HG03139 (cell line): ENCODE measurements at regions not wholly inside any gene's neighbourhood (a gene's known extent, or its start where the extent isn't known, plus 50 kb on each side); places are given as distances from the start of the nearest gene placed in this dataset.

Source experiments
- ATAC-seq: cut with Tn5 transposase; IDR thresholded peaks from one replicate; pipeline ENCODE4 v1.9.1; 2021; ENCODE audit not compliant: unreplicated experiment

DNA sequence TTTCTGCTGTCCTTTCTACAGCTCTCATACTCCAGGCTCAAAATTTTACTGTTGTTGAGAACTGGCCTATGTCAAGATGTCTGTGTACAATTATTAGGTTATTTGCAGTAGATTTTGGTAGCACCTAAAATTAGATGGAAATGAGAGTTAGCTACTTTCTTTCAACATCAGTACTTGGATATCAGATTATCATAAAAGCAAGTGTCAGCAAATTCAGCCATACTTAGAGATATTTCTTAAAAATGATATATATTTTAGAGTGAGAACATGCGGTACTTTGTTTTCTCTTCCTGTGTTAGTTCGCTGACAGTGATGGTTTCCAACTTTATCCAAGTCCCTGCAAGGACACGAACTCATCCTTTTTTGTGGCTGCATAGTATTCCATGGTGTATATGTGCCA lies 351.8 kb upstream of the LRRC7 start:
- ATAC-seq = no peak

DNA sequence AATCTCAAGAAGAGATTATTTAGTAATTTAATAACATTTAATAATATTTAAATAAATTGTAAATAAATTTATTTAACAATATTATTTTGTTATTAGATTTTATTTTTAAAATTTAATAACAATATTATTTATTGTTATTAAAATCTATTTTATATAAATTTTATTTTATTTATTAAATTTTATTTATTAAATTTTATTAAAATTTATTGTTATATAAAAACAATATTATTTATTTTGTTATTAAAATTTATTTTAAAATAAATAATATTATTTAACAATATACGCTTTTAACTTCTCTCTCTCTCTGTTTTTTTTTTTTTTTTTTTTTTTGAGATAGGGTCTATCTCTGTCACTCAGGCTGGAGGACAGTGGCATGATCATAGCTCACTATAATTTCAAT lies 347.1 kb upstream of the LRRC7 start:
- ATAC-seq = no peak

DNA sequence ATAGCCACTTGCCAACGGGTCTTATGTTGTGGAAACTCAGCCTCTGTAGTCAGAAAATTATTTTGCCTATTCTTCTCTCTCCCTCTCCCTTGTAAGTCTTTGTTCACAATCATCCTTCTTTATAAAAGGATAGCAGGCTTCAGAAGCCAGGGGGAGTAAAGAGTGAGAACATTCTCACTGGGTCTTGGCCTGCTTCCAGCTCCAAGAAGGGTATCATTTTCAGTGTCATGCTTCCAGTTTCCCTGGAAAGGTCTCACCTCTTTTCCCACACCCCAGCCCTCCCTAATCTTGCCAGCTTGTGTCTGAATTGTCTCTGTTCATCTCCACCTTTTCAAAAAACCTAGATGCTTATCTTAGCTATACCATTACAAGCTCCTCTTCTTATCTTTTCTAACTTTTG lies 346.2 kb upstream of the LRRC7 start:
- ATAC-seq = no peak

DNA sequence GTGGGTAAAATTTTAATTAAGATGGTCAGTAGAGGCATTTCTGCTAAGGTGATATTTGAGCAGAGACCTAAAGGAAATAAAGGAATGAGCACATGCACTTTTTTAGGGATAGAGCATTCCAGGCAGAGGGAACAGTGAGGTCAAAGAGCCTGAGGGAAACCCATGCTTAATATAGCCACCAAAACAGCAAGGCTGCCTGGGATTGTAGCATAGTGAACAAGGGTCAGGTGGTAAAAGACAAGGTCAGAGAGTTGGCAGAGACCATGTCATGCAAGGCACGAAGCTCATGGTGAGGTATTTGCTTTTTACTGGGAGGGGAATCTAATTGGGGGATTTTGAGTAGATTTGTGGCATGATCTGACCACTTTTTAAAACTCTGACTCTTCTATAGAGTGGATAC lies 344.6 kb upstream of the LRRC7 start:
- ATAC-seq = no peak

- ATAC-seq = no peak
Measured at GRCh38 chr1:69228501-69228900, 339.2 kb upstream of the LRRC7 start.

DNA sequence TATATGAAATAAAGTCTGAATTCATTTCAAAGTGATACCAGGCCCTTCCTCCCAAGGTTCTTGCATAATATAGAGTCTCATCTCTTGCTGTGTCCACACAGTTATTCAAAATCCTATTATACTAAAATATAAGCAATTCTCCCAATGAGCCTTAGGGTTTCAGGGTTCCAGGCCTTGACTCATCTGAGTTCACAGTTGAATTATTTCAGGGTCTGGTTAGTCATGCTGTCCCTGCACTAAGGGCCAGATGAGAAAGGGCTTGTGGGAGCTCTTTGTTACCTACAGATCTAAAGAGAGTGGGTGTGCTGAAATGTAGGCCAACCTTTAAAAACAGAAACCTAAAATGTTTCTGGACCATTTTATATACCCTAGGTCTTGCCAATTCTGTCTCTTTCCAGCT lies 337.5 kb upstream of the LRRC7 start:
- no peak for ATAC-seq

- no peak for ATAC-seq
Measured at GRCh38 chr1:69233463-69233862, 334.3 kb upstream of the LRRC7 start.

DNA sequence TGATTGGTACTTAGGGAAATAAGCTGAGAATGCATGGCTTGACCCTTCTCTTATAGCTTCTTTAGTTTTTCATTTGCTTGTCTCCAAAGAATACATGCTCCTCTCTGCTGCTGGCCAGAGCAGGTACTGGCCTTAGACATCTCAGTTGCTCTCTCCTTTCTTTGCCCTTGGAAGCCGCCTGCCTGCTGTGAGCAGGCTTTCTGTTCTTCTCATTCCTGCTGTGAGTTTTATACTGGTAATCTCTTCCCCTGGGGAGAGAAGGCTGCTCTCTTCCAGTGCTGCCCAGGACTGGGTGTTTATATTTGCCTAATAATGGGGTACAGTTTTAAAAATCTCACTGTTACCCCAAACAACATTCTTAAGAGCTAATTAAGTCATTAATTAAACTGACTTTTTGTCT lies 323.5 kb upstream of the LRRC7 start:
- no peak for ATAC-seq

- ATAC-seq = no peak
Measured at GRCh38 chr1:69246109-69246508, 321.6 kb upstream of the LRRC7 start.

- ATAC-seq = no peak
Measured at GRCh38 chr1:69246710-69247109, 321.0 kb upstream of the LRRC7 start.

DNA sequence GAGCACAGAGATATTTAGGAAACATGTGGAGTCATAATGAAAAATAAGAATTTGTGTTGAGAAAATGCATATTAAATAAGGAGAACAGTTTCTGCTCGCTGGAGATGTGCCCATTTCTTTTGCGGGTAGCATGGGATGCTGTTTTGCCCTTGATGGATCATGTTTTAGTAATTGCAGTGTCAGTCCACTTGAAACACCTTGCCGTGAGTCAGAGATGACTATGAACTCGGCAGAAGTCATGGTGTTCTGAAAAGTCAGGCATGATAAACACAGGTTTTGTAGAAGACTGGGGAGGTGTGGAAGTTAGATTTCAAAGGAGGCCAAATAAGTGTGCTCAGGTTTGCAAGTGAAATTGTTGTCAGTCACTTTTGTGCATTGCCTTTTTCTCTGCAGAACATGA lies 315.0 kb upstream of the LRRC7 start:
- ATAC-seq = no peak

DNA sequence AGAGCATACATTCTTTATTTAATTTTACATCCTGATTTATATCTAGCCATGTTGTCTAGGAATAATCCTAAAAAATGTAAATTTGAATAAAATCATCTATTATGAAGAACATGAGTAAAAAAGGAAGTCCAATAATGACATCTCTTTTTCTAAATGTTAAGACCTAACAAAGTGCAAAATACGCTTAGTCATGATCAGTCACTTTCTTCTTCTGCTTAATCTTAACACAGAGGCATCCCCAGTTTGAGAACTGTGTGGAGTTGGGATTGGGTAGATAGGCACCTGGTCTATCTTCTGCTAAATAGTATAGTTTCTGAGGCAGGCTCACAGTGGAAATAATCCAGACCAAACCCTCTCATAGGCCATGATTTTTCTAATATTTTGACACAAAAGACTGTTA lies 311.7 kb upstream of the LRRC7 start:
- no peak for ATAC-seq

DNA sequence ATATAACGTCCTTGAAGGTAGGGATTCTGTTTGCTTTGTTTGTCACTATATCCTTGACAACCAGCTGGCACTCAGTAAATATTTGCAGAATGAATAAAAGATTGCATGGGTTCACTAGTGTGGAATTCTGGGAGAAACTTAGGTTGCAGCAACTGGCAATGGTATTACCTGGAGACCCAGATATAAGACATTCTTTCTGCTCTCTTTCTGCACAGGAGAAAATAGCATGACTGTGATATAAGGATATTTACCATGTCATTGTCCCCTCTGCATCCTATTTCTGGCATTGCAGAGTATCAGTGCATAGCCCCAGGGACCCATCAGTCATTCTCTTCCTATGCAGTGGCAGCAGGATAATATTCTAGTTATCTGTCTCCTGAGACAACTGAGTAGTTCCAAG lies 308.9 kb upstream of the LRRC7 start:
- ATAC-seq = no peak

- ATAC-seq = no peak
Measured at GRCh38 chr1:69263921-69264391, 303.8 kb upstream of the LRRC7 start.

- ATAC-seq = no peak
Measured at GRCh38 chr1:69269491-69269890, 298.2 kb upstream of the LRRC7 start.

GRCh38 chr1:69271587-69272125 lies 296.1 kb upstream of the LRRC7 start:
- no peak for ATAC-seq

DNA sequence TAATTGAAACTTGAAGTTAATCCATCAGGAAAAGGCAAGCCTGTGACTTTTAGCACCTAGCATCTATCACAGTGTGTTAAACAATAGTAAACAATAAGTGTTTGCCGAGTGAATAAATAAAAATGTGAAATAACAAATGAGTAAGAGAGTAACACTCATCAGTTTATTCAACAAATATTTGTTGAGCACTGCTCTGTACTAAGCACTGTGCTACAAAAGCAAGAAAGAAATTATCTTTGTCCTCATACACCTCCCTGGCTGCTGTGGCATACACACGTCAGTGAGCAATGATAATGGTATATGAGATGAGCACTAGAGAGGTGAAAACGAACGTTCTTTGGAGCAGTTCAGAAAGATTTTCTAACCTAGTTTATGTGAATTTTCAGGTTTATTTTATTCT lies 295.0 kb upstream of the LRRC7 start:
- no peak for ATAC-seq

- no peak for ATAC-seq
Measured at GRCh38 chr1:69278923-69279322, 288.8 kb upstream of the LRRC7 start.

DNA sequence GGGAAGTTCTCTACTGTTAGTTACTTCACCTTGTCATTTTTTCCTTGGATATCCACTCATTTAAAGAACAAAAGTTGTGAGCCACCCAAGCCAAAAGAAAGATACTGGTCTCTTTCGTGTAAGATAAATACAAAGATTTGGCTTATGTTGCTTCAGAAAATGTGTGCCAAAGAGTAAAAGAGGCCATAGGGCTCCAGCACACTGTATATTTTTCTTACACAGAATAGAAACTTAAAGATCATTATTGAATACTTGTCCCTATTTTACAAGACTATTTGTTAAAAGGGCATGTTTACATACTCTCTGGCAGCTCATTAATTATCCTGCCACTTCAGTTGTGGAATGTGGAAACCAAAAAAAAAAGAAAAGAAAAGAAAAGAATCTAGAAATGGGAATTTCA lies 284.2 kb upstream of the LRRC7 start:
- ATAC-seq = no peak

DNA sequence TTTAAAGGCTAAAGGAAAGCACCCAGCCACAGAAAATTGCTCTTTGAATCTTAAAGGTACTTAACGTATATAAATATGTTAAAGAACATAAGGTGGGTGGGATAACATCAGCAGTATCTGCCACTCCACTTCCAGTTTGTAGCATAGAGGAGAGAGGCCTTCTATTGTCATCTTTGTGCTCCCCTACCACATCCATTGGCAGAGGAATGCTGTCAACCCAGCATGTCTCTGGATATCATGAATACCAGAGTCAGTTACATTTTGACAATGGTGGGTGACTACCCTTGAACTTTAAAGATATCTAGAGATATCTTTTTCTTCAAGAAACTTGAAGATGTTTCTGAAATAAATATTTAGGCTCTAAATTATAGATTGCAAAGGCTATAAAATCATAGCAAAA lies 283.2 kb upstream of the LRRC7 start:
- ATAC-seq = no peak

- no peak for ATAC-seq
Measured at GRCh38 chr1:69288416-69288815, 279.3 kb upstream of the LRRC7 start.

- no peak for ATAC-seq
Measured at GRCh38 chr1:69290291-69290690, 277.4 kb upstream of the LRRC7 start.

DNA sequence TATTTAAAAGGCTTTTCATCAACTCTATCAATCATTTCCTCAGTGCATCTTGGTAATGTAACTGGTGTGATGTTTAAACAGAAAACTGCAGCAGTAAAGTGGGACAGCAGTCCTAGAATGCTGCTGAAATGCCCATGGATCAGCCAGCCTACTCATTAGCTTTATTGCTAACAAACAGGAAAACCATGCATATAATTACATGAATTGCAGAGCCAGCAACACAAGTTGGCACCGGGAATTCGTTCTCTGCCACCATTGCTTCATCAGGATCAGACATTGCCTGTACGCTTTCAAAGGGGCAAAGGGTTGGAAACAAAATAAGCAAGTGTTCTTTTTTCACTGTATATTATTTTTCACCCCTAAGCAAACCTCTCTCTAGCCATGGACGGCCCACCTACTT lies 276.2 kb upstream of the LRRC7 start:
- no peak for ATAC-seq

DNA sequence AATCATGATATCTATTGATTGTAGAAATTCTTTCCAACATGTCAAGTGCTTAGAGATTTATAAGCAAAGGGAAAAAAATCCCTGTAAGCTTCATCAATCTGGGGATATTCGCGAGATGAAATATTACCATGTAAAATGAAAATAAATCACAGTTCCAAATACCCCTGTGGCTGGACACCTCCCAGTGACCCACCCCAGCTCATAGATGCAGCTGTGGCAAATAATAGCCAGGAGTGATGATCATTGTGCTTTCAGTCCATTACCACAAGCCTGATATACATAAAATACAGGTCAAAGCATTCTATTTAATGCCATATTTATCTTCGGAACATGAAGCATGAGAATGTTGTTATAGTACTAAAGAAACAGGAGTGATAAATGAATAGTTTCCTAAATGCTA lies 274.9 kb upstream of the LRRC7 start:
- no peak for ATAC-seq
